Calu3 (cell line): ENCODE measurements at regions not wholly inside any gene's neighbourhood (a gene's known extent, or its start where the extent isn't known, plus 50 kb on each side); places are given as distances from the start of the nearest gene placed in this dataset.

Experiments used
- BruUV-seq: library from RNA; stranded (reverse); fragments of 400-500 nt; replicated peaks from 2 replicates; lab custom pipeline; 2021; lab: Mats Ljungman, UMichigan
- CTCF ChIA-PET: fragments of 300-600 bp; sonication (Branson Sonifier 250); formaldehyde crosslinking; loops from one replicate; lab custom pipeline; 2022; ENCODE audit warnings: antibody characterized with exemption; lab: Charles Lee
- DNase-seq: peaks from one replicate; pipeline ENCODE4 v3.0.0; 2022
- H3K27ac Mint-ChIP-seq: one replicate; pipeline ENCODE4 v1.8.0; 2022; ENCODE audit warnings: mixed read lengths; ENCODE audit not compliant: unreplicated experiment
- H3K27me3 Mint-ChIP-seq: one replicate; pipeline ENCODE4 v1.8.0; 2022; ENCODE audit warnings: mixed read lengths; ENCODE audit not compliant: unreplicated experiment
- H3K36me3 Mint-ChIP-seq: one replicate; pipeline ENCODE4 v1.8.0; 2022; ENCODE audit warnings: mild to moderate bottlenecking, moderate library complexity, mixed read lengths; ENCODE audit not compliant: insufficient read depth, unreplicated experiment
- H3K4me1 Mint-ChIP-seq: one replicate; pipeline ENCODE4 v1.8.0; 2022; ENCODE audit warnings: mild to moderate bottlenecking, low read depth, mixed read lengths; ENCODE audit not compliant: unreplicated experiment
- H3K4me3 Mint-ChIP-seq: one replicate; pipeline ENCODE4 v1.8.0; 2022; ENCODE audit warnings: mild to moderate bottlenecking, low read depth, moderate library complexity, mixed read lengths; ENCODE audit not compliant: unreplicated experiment
- H3K9me3 Mint-ChIP-seq: one replicate; pipeline ENCODE4 v1.8.0; 2022; ENCODE audit warnings: low read depth, mixed read lengths; ENCODE audit not compliant: unreplicated experiment
- intact Hi-C: fragments of 100-400 bp; cut with micrococcal nuclease; formaldehyde crosslinking; loops from one replicate; pipeline ENCODE4 v1.10.0; 2022; ENCODE audit not compliant: unreplicated experiment
- TF ChIP-seq, protein P1 (sequence below): fragments of 200-600 bp; IDR thresholded peaks from one replicate; pipeline ENCODE4 v1.8.0; 2022; ENCODE audit warnings: antibody characterized with exemption; ENCODE audit not compliant: unreplicated experiment

DNA sequence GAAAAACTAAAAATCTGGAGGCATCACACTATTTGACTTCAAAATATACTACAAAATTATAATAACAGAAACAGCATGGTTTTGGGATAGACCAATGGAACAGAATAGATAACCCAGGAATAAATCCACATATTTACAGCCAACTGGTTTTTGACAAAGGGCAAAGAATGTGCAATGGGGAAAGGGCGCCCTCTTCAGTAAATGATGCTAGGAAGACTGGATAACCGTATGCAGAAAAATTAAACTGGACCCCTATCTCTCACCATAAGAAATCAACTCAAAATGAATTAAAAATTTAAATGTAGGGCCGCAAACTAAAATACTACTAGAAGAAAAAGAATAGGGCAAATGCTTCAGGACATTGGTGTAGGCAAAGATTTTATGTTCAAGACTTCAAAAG lies 440.5 kb upstream of the SGCG start:
- no peak overlapping the region for H3K27ac Mint-ChIP-seq
- H3K9me3 Mint-ChIP-seq = no peaks in the 10 kb centered on the region
- H3K4me1 Mint-ChIP-seq = no peaks in the 10 kb centered on the region
- BruUV-seq = no TSS peak
- no peak overlapping the region for H3K4me3 Mint-ChIP-seq
- DNase-seq = no peak
- intact Hi-C loops = no loop called here
- CTCF ChIA-PET = no interaction called here
- no peaks in the 10 kb centered on the region for H3K36me3 Mint-ChIP-seq
- no peaks in the 10 kb centered on the region for H3K27me3 Mint-ChIP-seq
- TF ChIP-seq, protein P1, sequence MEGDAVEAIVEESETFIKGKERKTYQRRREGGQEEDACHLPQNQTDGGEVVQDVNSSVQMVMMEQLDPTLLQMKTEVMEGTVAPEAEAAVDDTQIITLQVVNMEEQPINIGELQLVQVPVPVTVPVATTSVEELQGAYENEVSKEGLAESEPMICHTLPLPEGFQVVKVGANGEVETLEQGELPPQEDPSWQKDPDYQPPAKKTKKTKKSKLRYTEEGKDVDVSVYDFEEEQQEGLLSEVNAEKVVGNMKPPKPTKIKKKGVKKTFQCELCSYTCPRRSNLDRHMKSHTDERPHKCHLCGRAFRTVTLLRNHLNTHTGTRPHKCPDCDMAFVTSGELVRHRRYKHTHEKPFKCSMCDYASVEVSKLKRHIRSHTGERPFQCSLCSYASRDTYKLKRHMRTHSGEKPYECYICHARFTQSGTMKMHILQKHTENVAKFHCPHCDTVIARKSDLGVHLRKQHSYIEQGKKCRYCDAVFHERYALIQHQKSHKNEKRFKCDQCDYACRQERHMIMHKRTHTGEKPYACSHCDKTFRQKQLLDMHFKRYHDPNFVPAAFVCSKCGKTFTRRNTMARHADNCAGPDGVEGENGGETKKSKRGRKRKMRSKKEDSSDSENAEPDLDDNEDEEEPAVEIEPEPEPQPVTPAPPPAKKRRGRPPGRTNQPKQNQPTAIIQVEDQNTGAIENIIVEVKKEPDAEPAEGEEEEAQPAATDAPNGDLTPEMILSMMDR = no peak

DNA sequence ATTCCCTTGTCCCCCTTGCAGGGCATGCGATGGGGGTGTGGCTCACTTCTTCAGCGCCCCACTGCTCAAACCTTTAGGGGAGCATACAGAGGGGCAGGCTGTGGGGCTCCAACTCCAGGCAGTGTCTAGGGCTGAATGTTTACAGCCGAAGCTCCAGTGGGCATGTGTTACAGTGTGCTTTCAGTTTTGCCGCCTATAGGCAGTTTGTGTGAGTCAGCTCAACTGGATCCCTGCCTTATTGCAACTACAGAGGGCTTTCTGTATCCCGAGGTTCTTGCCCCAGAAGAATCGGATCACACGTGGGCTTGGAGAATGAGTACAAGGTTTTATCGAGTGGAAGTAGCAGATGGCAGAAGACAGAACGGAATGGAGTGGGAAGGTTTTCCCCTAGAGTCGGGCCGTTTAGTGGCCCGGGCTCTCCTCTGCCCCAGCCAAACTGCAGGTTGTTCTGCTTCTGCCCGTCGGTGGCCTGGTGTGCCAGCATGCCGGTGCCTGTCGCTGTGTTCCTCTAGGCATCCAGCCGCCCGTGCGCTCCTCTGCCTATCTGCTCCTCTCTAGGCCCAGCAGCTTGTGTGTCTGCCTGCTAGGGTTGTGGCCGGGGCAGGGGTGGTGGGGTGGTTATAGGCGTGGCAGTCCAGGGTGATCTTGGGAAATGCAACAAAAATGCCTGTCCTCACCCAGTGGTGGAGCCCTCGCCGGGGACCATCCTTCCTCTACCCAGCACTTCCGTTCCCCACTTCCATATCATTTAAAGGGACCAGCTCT lies 435.9 kb upstream of the SGCG start:
- Mint-ChIP-seq H3K27me3 (no peaks in the 10 kb centered on the region), H3K4me3 (no peak overlapping the region), H3K36me3 (no peaks in the 10 kb centered on the region), H3K9me3 (peaks cover 4% of the 10 kb centered on the region), H3K4me1 (no peaks in the 10 kb centered on the region), H3K27ac (no peak overlapping the region)
- CTCF ChIA-PET = no interaction called here
- BruUV-seq = no TSS peak
- TF ChIP-seq, protein P1 = no peak
- intact Hi-C loops = no loop called here
- DNase-seq = no peak

DNA sequence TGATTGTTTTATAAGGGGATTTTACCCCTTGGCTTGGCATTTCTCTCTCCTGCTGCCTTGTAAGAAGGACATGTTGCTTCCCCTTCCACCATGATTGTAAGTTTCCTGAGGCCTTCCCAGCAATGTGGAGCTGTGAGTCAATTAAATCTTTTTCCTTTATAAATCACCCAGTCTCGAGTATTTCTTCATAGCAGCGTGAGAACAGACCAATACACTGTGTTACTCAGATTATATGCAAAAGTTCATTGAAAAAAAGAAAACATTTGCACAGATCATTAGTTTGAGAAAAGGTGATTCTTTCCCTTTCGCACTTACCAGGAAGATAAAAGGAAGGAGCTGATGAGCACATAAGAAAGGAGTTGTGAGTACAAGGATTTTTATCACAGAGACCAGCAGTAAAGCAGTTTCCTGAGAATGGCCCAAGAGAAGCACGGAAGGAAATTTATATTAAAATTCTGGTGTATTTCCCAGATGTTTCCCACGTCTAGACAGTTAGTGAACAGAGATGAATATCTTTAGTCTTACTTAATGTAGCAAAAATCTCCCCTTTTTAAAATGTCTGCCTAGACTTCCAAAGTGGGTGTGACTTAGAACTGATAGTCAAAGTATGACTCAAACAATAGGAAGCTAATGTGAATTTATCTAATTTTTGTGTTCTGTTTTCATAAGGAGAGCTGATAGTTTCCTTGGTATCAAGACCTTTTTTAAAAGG lies 431.8 kb upstream of the SGCG start:
- no peak for DNase-seq
- CTCF ChIA-PET = no interaction called here
- Mint-ChIP-seq H3K27me3 (no peaks in the 10 kb centered on the region), H3K27ac (no peak overlapping the region), H3K9me3 (peaks cover 6% of the 10 kb centered on the region), H3K36me3 (no peaks in the 10 kb centered on the region), H3K4me3 (no peak overlapping the region), H3K4me1 (no peaks in the 10 kb centered on the region)
- TF ChIP-seq, protein P1 = no peak
- intact Hi-C loops = no loop called here
- BruUV-seq = no TSS peak

DNA sequence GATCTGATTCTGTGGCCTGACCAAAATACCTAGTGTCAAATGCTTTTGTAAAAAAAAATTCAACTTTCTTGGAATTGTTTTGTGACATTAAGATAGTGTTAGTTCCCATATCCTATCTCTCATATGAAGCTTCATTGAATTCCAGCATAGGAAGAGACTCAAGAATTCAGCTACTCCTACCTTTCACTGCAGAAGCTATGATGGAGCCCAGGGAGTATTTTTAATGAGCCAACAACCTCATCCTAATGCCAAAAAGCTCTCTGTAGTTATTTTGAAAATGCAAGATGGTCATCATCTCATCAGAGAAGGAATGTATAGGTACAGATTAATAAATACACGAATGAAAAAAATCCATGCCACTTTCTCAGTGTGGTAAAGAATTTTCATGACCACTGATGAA lies 431.2 kb upstream of the SGCG start:
- Mint-ChIP-seq H3K9me3 (peaks cover 6% of the 10 kb centered on the region), H3K27me3 (no peaks in the 10 kb centered on the region), H3K4me1 (no peaks in the 10 kb centered on the region), H3K4me3 (no peak overlapping the region), H3K36me3 (no peaks in the 10 kb centered on the region), H3K27ac (no peak overlapping the region)
- CTCF ChIA-PET = no interaction called here
- intact Hi-C loops = no loop called here
- no peak for DNase-seq
- no TSS peak for BruUV-seq
- TF ChIP-seq, protein P1 = no peak
